WERI-Rb-1 (cell line): ENCODE measurements at regions not wholly inside any gene's neighbourhood (a gene's known extent, or its start where the extent isn't known, plus 50 kb on each side); places are given as distances from the start of the nearest gene placed in this dataset.
A peak's percentile ranks its signal among the peaks of the same experiment; 100 is the strongest.
"Not testable (repeated sequence)": the region's sequence is repeated elsewhere in the genome, so short reads cannot be mapped to it uniquely, and the experiment has no call there.

Experiments used
- DNase-seq: peaks from one replicate; pipeline ENCODE4 v3.0.0-alpha.2; 2020
- H3K27ac ChIP-seq: fragments of 250-450 bp; sonication (Bioruptor Pico); 2 replicates; pipeline ENCODE4 v1.5.1; 2020; ENCODE audit warnings: mild to moderate bottlenecking, moderate library complexity
- H3K27me3 ChIP-seq: fragments of 250-450 bp; sonication (Bioruptor Pico); 2 replicates; pipeline ENCODE4 v1.5.1; 2021; ENCODE audit warnings: mild to moderate bottlenecking, low read depth, moderate library complexity; ENCODE audit not compliant: insufficient read depth, severe bottlenecking
- H3K36me3 ChIP-seq: fragments of 250-450 bp; sonication (Bioruptor Pico); 2 replicates; pipeline ENCODE4 v1.5.1; 2020; ENCODE audit warnings: mild to moderate bottlenecking, moderate library complexity
- H3K4me3 ChIP-seq: 2 replicates; pipeline ENCODE4 v1.5.1; 2011; ENCODE audit warnings: low read depth, mild to moderate bottlenecking, control low read depth, low read length
- H3K9me3 ChIP-seq: fragments of 250-450 bp; sonication (Bioruptor Pico); 2 replicates; pipeline ENCODE4 v1.5.1; 2021; ENCODE audit warnings: mild to moderate bottlenecking, moderate library complexity; ENCODE audit not compliant: severe bottlenecking
- TF ChIP-seq, protein P1 (sequence below): IDR thresholded peaks from 2 replicates; pipeline ENCODE4 v1.5.1; 2011; ENCODE audit warnings: low read depth, mild to moderate bottlenecking, control low read depth, inconsistent platforms, low read length

DNA sequence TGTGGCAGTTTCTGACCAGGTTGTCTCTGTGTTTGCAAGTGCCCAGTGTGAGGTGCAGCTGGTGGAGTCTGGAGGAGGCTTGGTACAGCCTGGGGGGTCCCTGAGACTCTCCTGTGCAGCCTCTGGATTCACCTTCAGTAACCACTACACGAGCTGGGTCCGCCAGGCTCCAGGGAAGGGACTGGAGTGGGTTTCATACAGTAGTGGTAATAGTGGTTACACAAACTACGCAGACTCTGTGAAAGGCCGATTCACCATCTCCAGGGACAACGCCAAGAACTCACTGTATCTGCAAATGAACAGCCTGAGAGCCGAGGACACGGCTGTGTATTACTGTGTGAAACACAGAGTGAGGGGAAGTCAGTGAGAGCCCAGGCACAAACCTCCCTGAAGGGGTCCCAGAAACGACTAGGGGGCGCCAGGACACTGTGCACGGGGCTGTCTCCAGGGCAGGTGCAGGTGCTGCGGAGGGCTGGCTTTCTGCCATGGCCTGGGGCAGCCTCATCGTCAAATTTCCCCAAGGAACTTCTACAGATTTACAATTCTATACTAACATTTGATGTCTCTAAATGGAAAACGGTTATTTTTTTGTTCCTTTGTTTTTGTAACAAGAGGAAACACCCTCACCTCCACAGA is 187.0 kb upstream of the TP53TG3D start:
- H3K9me3 ChIP-seq, H3K4me3 ChIP-seq, H3K27ac ChIP-seq, H3K36me3 ChIP-seq, H3K27me3 ChIP-seq: not testable (repeated sequence)
- peak; percentile 9 for DNase-seq
- TF ChIP-seq, protein P1, sequence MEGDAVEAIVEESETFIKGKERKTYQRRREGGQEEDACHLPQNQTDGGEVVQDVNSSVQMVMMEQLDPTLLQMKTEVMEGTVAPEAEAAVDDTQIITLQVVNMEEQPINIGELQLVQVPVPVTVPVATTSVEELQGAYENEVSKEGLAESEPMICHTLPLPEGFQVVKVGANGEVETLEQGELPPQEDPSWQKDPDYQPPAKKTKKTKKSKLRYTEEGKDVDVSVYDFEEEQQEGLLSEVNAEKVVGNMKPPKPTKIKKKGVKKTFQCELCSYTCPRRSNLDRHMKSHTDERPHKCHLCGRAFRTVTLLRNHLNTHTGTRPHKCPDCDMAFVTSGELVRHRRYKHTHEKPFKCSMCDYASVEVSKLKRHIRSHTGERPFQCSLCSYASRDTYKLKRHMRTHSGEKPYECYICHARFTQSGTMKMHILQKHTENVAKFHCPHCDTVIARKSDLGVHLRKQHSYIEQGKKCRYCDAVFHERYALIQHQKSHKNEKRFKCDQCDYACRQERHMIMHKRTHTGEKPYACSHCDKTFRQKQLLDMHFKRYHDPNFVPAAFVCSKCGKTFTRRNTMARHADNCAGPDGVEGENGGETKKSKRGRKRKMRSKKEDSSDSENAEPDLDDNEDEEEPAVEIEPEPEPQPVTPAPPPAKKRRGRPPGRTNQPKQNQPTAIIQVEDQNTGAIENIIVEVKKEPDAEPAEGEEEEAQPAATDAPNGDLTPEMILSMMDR: 0 out of 2 replicates have a peak, but pooled peaks have one; percentile 13

DNA sequence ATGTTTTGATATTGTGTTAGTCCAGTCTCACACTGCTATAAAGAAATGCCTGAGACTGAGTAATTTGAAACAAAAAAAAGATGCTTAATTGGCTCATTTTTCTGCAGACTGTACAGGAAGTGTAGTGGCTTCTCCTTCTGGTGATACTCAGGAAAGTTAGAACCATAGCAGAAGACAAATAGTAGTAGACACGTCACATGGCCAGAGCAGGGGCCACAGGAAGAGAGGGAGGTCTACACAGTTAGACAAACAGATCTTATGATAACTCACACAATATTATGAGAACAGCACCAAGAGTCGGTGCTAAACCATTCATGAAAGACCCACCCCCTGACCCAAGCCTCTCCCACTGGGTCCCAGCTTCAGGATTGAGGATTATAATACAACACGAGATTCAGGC is 181.5 kb upstream of the TP53TG3D start:
- not testable (repeated sequence) for H3K27me3 ChIP-seq, DNase-seq, H3K9me3 ChIP-seq, H3K36me3 ChIP-seq, H3K4me3 ChIP-seq, H3K27ac ChIP-seq

DNA sequence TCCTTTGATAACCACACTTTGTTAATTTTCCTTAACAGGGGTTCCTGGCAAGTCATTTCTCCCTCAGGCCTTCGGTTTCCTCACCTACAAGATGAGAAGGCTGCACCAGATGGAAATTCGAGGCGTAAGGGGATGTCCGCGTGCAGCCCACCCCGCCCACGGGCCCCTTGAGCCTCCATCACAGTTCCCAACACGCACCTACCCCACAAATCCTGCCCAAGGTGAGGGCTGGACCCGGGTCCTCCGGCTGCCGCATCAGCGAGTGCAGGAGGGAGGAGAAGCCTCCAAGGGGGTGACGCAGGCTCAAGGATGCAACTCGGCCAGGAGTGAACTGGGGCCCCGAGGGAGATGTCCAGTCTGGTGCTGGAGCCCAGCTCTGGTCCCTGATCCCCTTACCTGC is 169.2 kb upstream of the TP53TG3D start:
- not testable (repeated sequence) for H3K4me3 ChIP-seq, H3K9me3 ChIP-seq, H3K27me3 ChIP-seq, DNase-seq, H3K27ac ChIP-seq, H3K36me3 ChIP-seq

GRCh38 chr16:32084656-32085401 is 168.3 kb upstream of the TP53TG3D start:
- not testable (repeated sequence) for H3K4me3 ChIP-seq, H3K9me3 ChIP-seq, DNase-seq, H3K36me3 ChIP-seq, H3K27ac ChIP-seq, H3K27me3 ChIP-seq

- H3K9me3 ChIP-seq, H3K27me3 ChIP-seq, DNase-seq, H3K4me3 ChIP-seq, H3K27ac ChIP-seq, H3K36me3 ChIP-seq: not testable (repeated sequence)
Measured at GRCh38 chr16:32085438-32086141, 167.5 kb upstream of the TP53TG3D start.

DNA sequence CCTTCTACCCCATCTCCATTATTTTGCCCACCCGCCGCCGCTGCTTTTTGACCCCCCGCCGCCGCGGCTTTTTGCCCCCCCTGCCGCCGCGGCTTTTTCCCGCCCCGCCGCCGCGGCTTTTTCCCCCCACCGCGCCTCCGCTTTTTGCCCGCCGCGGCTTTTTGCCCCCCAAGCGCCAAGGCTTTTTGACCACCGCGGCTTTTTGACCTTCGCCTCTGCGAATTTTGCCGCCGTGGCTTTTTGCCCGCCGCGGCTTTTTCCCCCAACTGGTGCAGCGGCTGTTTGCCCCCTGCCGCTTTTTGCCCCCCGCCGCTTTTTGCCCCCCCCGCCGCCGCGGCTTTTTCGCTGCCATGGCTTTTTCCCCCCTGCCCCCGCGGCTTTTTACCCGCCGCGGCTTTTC is 137.5 kb upstream of the TP53TG3D start:
- not testable (repeated sequence) for H3K9me3 ChIP-seq, H3K36me3 ChIP-seq, H3K27ac ChIP-seq, H3K27me3 ChIP-seq, DNase-seq
- peak overlapping the region; percentile 39 for H3K4me3 ChIP-seq

DNA sequence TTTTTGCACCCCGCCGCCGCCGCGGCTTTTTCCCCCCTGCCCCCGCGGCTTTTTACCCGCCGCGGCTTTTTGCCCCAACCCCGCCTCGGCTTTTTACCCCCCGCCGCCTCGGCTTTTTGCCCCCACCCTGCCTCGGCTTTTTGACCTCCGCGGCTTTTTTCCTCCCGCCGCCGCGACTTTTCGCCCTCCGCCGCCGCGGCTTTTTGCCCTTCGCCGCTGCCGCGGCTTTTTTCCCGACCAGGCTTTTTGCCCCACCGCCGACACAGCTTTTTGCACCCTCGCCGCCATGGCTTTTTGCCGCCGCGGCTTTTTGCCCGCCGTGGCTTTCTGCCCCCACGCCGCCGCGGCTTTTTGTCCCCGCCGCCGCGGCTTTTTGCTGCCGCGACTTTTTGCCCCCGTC is 137.0 kb upstream of the TP53TG3D start:
- Histone ChIP-seq H3K27ac (no peak overlapping the region), H3K9me3 (no peaks in the 10 kb centered on the region), H3K4me3 (peak overlapping the region; percentile 39), H3K36me3 (no peaks in the 10 kb centered on the region), H3K27me3 (peaks cover 3% of the 10 kb centered on the region)
- TF ChIP-seq, protein P1: no peak
- no peak for DNase-seq

GRCh38 chr16:32116533-32116932 is 136.6 kb upstream of the TP53TG3D start:
- DNase-seq, H3K27ac ChIP-seq, H3K9me3 ChIP-seq, H3K36me3 ChIP-seq, H3K27me3 ChIP-seq: not testable (repeated sequence)
- peak overlapping the region; percentile 39 for H3K4me3 ChIP-seq

DNA sequence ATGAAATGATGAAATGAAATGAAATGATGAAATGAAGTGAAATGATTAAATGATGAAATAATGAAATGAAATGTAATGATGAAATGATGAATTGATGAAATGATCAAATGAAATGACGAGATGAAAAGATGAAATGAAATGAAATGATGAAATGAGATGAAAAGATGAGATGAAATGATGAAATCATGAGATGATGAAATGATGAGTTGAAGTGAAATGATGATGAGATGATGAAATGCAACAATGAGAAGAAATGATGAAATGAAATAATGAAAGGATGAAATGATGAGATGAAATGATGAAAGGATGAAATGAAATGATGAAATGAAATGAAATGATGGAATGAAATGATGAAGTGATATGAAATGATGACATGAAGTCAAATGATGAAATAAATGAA is 132.7 kb upstream of the TP53TG3D start:
- H3K4me3 ChIP-seq, H3K27me3 ChIP-seq, H3K27ac ChIP-seq, H3K36me3 ChIP-seq, H3K9me3 ChIP-seq, DNase-seq: not testable (repeated sequence)

GRCh38 chr16:32120779-32121178 is 132.3 kb upstream of the TP53TG3D start:
- H3K27me3 ChIP-seq, H3K36me3 ChIP-seq, DNase-seq, H3K9me3 ChIP-seq, H3K27ac ChIP-seq, H3K4me3 ChIP-seq: not testable (repeated sequence)

GRCh38 chr16:32121273-32121900 is 131.7 kb upstream of the TP53TG3D start:
- not testable (repeated sequence) for H3K27me3 ChIP-seq, DNase-seq, H3K27ac ChIP-seq, H3K4me3 ChIP-seq, H3K9me3 ChIP-seq, H3K36me3 ChIP-seq

- H3K27me3 ChIP-seq, H3K4me3 ChIP-seq, H3K36me3 ChIP-seq, H3K27ac ChIP-seq, H3K9me3 ChIP-seq, DNase-seq: not testable (repeated sequence)
Measured at GRCh38 chr16:32152434-32152833, 100.7 kb upstream of the TP53TG3D start.
